Activated CD4-positive, alpha-beta T cell treated with anti-CD3 and anti-CD28 coated beads for 48 hours (primary cell): ENCODE measurements at regions not wholly inside any gene's neighbourhood (a gene's known extent, or its start where the extent isn't known, plus 50 kb on each side); places are given as distances from the start of the nearest gene placed in this dataset.
"Not testable (repeated sequence)": the region's sequence is repeated elsewhere in the genome, so short reads cannot be mapped to it uniquely, and the experiment has no call there.

ENCODE experiments used
- DNase-seq: peaks from one replicate; pipeline ENCODE4 v3.0.0-alpha.2; 2020

GRCh38 chr11:93902921-93903320 lies 52.5 kb upstream of the VSTM5 start:
- DNase-seq = no peak

GRCh38 chr11:93903989-93904388 lies 53.6 kb upstream of the VSTM5 start:
- DNase-seq = no peak

GRCh38 chr11:93904716-93905115 lies 54.3 kb upstream of the VSTM5 start:
- no peak for DNase-seq

GRCh38 chr11:93905384-93905783 lies 55.0 kb upstream of the VSTM5 start:
- DNase-seq = no peak

- no peak for DNase-seq
Measured at GRCh38 chr11:93906486-93906885, 56.1 kb upstream of the VSTM5 start.

GRCh38 chr11:93907901-93908300 lies 57.5 kb upstream of the VSTM5 start:
- no peak for DNase-seq

GRCh38 chr11:93908689-93909088 lies 58.3 kb upstream of the VSTM5 start:
- no peak for DNase-seq

GRCh38 chr11:93917673-93918072 lies 67.3 kb upstream of the VSTM5 start:
- DNase-seq = no peak

- DNase-seq = peak; percentile 36
Measured at GRCh38 chr11:93921695-93922468, 71.5 kb upstream of the VSTM5 start.

GRCh38 chr11:93922830-93923229 lies 72.4 kb upstream of the VSTM5 start:
- DNase-seq = no peak

- DNase-seq = not testable (repeated sequence)
Measured at GRCh38 chr11:93926099-93926498, 75.7 kb upstream of the VSTM5 start.

- no peak for DNase-seq
Measured at GRCh38 chr11:93929407-93929806, 79.0 kb upstream of the VSTM5 start.

GRCh38 chr11:93933230-93933629 lies 82.8 kb upstream of the VSTM5 start:
- no peak for DNase-seq

- DNase-seq = no peak
Measured at GRCh38 chr11:93935826-93936225, 85.3 kb upstream of the HEPHL1 start.

- no peak for DNase-seq
Measured at GRCh38 chr11:93936460-93936859, 84.7 kb upstream of the HEPHL1 start.

- no peak for DNase-seq
Measured at GRCh38 chr11:93939084-93939760, 81.9 kb upstream of the HEPHL1 start.

- DNase-seq = no peak
Measured at GRCh38 chr11:93940395-93940794, 80.8 kb upstream of the HEPHL1 start.

GRCh38 chr11:93942176-93942575 lies 79.0 kb upstream of the HEPHL1 start:
- DNase-seq = no peak

- DNase-seq = no peak
Measured at GRCh38 chr11:93945596-93945995, 75.6 kb upstream of the HEPHL1 start.

GRCh38 chr11:93952082-93952780 lies 68.9 kb upstream of the HEPHL1 start:
- no peak for DNase-seq

GRCh38 chr11:93957397-93957952 lies 63.7 kb upstream of the HEPHL1 start:
- no peak for DNase-seq

- no peak for DNase-seq
Measured at GRCh38 chr11:93958991-93959390, 62.2 kb upstream of the HEPHL1 start.

- no peak for DNase-seq
Measured at GRCh38 chr11:93959663-93960062, 61.5 kb upstream of the HEPHL1 start.

GRCh38 chr11:93963072-93963471 lies 58.1 kb upstream of the HEPHL1 start:
- no peak for DNase-seq
